ENCODE measurements at regions not wholly inside any gene's neighbourhood (a gene's known extent, or its start where the extent isn't known, plus 50 kb on each side); places are given as distances from the start of the nearest gene placed in this dataset.

- TF ChIP-seq CTCF (IDR thresholded peaks at IDR 0.05): no peak
- no peak for ATAC-seq (ENCODE audit: low FRiP score)
- no peak for DNase-seq (ENCODE audit: low spot score)
Measured at GRCh38 chr18:55072698-55073097, 113.4 kb upstream of the CCDC68 start.

- DNase-seq (ENCODE audit: low spot score): no peak
- no peak for TF ChIP-seq CTCF (IDR thresholded peaks at IDR 0.05)
- no peak for ATAC-seq (ENCODE audit: low FRiP score)
Measured at GRCh38 chr18:55072181-55072580, 112.9 kb upstream of the CCDC68 start.

GRCh38 chr18:55069497-55069896 is 110.2 kb upstream of the CCDC68 start:
- ATAC-seq (ENCODE audit: low FRiP score): no peak
- TF ChIP-seq CTCF (IDR thresholded peaks at IDR 0.05): no peak
- DNase-seq (ENCODE audit: low spot score): no peak

GRCh38 chr18:55064760-55065159 is 105.5 kb upstream of the CCDC68 start:
- DNase-seq (ENCODE audit: low spot score): no peak
- ATAC-seq (ENCODE audit: low FRiP score): no peak
- TF ChIP-seq CTCF (IDR thresholded peaks at IDR 0.05): no peak

- no peak for TF ChIP-seq CTCF (IDR thresholded peaks at IDR 0.05)
- ATAC-seq (ENCODE audit: low FRiP score) (no peak), DNase-seq (ENCODE audit: low spot score) (no peak)
Measured at GRCh38 chr18:55064073-55064472, 104.8 kb upstream of the CCDC68 start.

- ATAC-seq (ENCODE audit: low FRiP score): no peak
- TF ChIP-seq CTCF (IDR thresholded peaks at IDR 0.05): no peak
- no peak for DNase-seq (ENCODE audit: low spot score)
Measured at GRCh38 chr18:55054021-55054990, 95.0 kb upstream of the CCDC68 start.

GRCh38 chr18:55048892-55049291 is 89.6 kb upstream of the CCDC68 start:
- DNase-seq (ENCODE audit: low spot score): no peak
- no peak for ATAC-seq (ENCODE audit: low FRiP score)
- TF ChIP-seq CTCF (IDR thresholded peaks at IDR 0.05): no peak
